ENCODE measurements at regions not wholly inside any gene's neighbourhood (a gene's known extent, or its start where the extent isn't known, plus 50 kb on each side); places are given as distances from the start of the nearest gene placed in this dataset.
"Not testable (repeated sequence)": the region's sequence is repeated elsewhere in the genome, so short reads cannot be mapped to it uniquely, and the experiment has no call there.

DNA sequence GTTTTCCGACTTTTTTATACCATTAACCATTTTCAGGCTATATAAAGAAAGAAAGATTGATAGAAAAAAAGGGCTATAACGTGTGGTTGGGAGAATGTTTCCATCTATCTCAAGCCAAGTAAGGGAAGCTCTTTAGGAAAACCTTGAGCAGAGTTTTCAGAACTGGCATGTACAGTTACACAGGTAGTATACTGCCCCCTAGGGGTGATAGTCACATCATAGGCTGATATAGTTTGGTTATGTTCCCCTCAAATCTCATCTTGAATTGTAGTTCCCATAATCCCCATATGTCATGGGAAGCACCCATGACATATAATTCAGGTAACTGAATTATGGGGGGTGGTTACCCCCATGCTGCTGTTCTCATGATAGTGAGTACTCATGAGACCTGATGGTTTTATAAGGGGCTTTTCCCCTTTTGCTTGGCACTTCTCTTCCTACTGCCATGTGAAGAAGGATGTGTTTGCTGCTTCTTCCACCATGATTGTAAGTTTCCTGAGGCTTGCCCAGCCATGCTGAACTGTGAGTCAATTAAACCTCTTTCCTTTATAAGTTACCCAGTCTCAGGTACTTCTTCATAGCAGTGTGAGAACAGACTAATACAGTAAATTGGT lies 186.8 kb downstream of the TMA16 start:
- TF ChIP-seq, protein P1, sequence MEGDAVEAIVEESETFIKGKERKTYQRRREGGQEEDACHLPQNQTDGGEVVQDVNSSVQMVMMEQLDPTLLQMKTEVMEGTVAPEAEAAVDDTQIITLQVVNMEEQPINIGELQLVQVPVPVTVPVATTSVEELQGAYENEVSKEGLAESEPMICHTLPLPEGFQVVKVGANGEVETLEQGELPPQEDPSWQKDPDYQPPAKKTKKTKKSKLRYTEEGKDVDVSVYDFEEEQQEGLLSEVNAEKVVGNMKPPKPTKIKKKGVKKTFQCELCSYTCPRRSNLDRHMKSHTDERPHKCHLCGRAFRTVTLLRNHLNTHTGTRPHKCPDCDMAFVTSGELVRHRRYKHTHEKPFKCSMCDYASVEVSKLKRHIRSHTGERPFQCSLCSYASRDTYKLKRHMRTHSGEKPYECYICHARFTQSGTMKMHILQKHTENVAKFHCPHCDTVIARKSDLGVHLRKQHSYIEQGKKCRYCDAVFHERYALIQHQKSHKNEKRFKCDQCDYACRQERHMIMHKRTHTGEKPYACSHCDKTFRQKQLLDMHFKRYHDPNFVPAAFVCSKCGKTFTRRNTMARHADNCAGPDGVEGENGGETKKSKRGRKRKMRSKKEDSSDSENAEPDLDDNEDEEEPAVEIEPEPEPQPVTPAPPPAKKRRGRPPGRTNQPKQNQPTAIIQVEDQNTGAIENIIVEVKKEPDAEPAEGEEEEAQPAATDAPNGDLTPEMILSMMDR (IDR thresholded peaks at IDR 0.05; ENCODE audit: low read depth, low read length, missing control alignments) = peak; percentile 69
- no peak for DNase-seq (ENCODE audit: low read depth)
- no peak overlapping the region for H3K4me3 ChIP-seq (ENCODE audit: low read depth, low read length)

DNA sequence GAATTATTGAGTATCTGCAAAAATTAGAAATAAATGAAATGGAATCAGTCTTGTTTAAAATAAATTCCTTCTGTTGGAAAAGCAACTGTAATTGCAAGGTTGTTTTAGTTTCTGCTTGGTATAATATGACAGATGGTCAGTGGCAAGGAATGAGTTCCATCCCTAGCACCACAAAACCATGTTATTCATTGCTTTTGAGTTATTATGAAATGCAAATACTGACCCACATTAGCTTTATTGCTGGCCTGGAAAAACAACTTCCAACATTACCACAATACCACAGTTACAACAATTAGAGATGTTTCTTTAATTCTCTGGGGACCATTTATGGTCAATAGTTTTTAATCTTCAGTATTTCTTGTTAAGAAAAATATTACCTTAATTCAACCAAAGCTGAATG lies 194.4 kb downstream of the TMA16 start:
- H3K4me3 ChIP-seq (ENCODE audit: low read depth, low read length) = no peak overlapping the region
- TF ChIP-seq, protein P1 (IDR thresholded peaks at IDR 0.05; ENCODE audit: low read depth, low read length, missing control alignments) = no peak
- no peak for DNase-seq (ENCODE audit: low read depth)

DNA sequence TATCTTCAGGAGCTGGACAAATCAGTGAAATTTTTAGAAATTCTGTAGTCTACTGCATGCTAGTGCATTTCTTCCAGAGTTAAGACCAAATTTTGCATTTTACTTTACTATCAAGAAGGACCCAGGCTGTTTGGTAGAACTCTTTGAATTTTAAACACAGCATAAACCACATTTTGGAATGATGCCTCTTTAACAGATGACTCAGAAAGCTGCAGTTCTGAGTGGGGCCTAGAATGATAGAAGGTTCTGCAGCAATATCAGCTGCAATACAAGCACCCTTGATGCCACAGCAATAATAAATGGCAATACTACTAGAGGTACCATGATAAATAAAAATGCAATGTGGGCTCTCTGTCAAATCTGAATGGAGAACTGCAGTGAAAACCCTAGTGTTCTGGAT lies 198.7 kb downstream of the TMA16 start:
- TF ChIP-seq, protein P1 (IDR thresholded peaks at IDR 0.05; ENCODE audit: low read depth, low read length, missing control alignments) = no peak
- DNase-seq (ENCODE audit: low read depth) = no peak
- H3K4me3 ChIP-seq (ENCODE audit: low read depth, low read length) = no peak overlapping the region

DNA sequence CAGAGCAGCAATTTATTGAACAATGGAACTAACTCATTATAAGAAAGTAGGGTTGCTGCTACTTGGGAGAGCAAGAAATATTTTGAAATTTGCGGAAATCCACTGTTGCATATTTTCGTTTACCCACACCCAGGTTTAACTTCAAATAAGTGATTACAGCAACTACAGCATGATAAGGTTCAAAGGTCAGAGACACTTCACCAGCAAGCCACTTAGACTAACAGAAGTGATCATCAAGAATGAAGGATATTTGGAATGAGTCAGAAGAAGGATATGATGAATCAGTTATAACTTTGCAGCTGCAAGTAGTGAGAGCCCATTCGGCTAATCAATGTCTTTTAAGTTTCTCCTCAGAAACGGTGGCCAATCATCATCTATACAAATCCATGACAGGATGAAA lies 199.3 kb downstream of the TMA16 start:
- DNase-seq (ENCODE audit: low read depth) = no peak
- TF ChIP-seq, protein P1 (IDR thresholded peaks at IDR 0.05; ENCODE audit: low read depth, low read length, missing control alignments) = no peak
- no peak overlapping the region for H3K4me3 ChIP-seq (ENCODE audit: low read depth, low read length)

DNA sequence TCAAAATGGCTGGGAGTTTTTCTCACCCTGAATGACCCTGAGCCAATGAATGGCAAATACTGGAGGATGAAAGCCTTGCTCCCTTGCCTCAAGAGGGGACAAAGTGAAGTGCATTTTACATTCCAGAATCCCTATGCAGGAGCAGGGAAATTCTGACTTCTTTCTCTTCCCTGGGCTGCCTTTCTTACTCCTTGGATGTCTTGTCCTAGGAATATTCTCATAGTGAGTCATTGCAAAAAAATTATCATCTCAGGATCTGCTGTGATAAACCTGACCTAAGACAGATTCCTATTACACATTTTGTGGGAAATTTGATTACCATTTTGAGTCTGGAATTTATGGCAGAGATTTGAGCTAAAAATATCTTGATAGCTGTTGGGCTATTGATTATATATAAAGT lies 199.9 kb downstream of the TMA16 start:
- DNase-seq (ENCODE audit: low read depth) = no peak
- H3K4me3 ChIP-seq (ENCODE audit: low read depth, low read length) = no peak overlapping the region
- TF ChIP-seq, protein P1 (IDR thresholded peaks at IDR 0.05; ENCODE audit: low read depth, low read length, missing control alignments) = no peak

DNA sequence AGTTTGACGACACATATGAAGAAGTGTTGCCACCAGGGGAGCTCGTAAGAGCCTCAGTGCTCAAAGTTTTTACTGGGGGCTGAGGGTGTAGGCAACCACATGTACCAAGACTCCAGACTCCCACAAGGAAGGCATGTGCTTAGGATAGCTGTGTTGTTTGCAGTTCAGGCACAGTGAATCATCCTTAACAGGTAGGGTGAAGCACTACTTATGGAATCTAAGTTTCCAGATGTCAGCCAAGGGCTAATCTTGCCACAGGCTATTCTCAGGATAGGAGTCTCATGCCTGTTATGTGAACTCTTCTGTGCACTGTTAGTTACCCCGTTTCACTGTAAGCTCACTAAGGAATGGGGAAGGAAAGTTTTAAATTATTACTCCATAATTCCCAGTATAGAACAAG lies 202.6 kb downstream of the TMA16 start:
- no peak overlapping the region for H3K4me3 ChIP-seq (ENCODE audit: low read depth, low read length)
- TF ChIP-seq, protein P1 (IDR thresholded peaks at IDR 0.05; ENCODE audit: low read depth, low read length, missing control alignments) = no peak
- no peak for DNase-seq (ENCODE audit: low read depth)

DNA sequence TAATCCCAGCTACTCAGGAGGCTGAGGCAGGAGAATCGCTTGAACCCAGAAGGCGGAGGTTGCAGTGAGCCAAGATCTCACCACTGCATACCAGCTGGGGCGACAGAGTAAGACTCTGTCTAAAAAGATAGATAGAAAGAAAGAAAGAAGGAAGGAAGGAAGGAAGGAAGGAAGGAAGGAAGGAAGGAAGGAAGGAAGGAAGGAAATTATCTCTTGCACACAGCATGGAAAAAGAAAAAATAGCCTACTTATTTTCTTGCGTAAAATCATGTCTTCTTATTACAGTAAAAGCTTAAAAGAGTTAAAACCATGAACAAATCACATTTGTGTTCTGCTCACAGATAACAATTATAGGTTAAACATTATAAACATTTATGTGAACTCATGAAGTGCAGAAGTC lies 205.9 kb downstream of the TMA16 start:
- DNase-seq (ENCODE audit: low read depth); H3K4me3 ChIP-seq (ENCODE audit: low read depth, low read length): not testable (repeated sequence)
